HCT116 (cell line): ENCODE measurements at regions not wholly inside any gene's neighbourhood (a gene's known extent, or its start where the extent isn't known, plus 50 kb on each side); places are given as distances from the start of the nearest gene placed in this dataset.

Source experiments
- ATAC-seq: fragments of 200-7000 bp; cut with Tn5 transposase; 2 replicates; pipeline ENCODE4 v1.9.1; 2020; ENCODE audit warnings: mild to moderate bottlenecking, moderate library complexity
- BruUV-seq: library from RNA; stranded (reverse); fragments of 400-500 nt; replicated peaks from 2 replicates; lab custom pipeline; 2021; lab: Mats Ljungman, UMichigan
- CTCF ChIA-PET: fragments of 300-600 bp; sonication (Branson Sonifier 250); formaldehyde crosslinking; loops from one replicate; lab custom pipeline; 2021; ENCODE audit warnings: antibody characterized with exemption; lab: Charles Lee
- POLR2A ChIA-PET: fragments of 300-600, 350-600 bp; sonication (Branson Sonifier 250); formaldehyde crosslinking; loops from one replicate; lab custom pipeline; 2021; ENCODE audit warnings: antibody characterized with exemption; lab: Charles Lee
- RAD21 ChIA-PET, 2 experiments: fragments of 300-600 bp; sonication (Branson Sonifier 250); formaldehyde crosslinking; loops; one replicate each; lab custom pipeline; 2023; ENCODE audit warnings: low total read pairs in 2 of 2; ENCODE audit not compliant: uncharacterized antibody in 2 of 2, unreplicated experiment in 2 of 2, low non-redundant PET in 1 of 2; lab: Charles Lee
- DNase-seq: peaks from one replicate; pipeline ENCODE4 v3.0.0-alpha.2; 2010; ENCODE audit warnings: low read depth, low spot score
- H2AFZ ChIP-seq: fragments of 200-600 bp; shearing (Covaris generic), sonication (generic); 2 replicates; pipeline ENCODE4 v1.6.1; 2017; ENCODE audit warnings: low read depth, mixed run types, mixed read lengths, antibody characterized with exemption, low read length; ENCODE audit not compliant: poor library complexity, severe bottlenecking
- H3K27ac ChIP-seq: 2 replicates; pipeline ENCODE4 v1.5.1; 2012; ENCODE audit warnings: low read depth, low read length
- H3K27me3 ChIP-seq: fragments of 200-600 bp; sonication (generic); 2 replicates; pipeline ENCODE4 v1.6.1; 2016; ENCODE audit warnings: mixed run types, low read length, mixed read lengths; ENCODE audit not compliant: insufficient read depth
- H3K36me3 ChIP-seq, 2 experiments: fragments of 200-500 bp in 1 of 2; fragments of 200-600 bp in 1 of 2; sonication (Bioruptor generic) in 1 of 2; sonication (generic) in 1 of 2; 2 replicates each; pipeline versions ENCODE4 v1.5.1 to v1.6.1; 2014 to 2016; ENCODE audit warnings: low read length in 2 of 2, inconsistent platforms in 1 of 2, mixed read lengths in 1 of 2, mixed run types in 1 of 2; ENCODE audit not compliant: insufficient read depth in 2 of 2, control insufficient read depth in 1 of 2
- H3K4me1 ChIP-seq, 2 experiments: fragments of 200-600 bp in 1 of 2; sonication (generic) in 1 of 2; 2 replicates each; pipeline versions ENCODE4 v1.5.1 to v1.6.1; 2012 to 2017; ENCODE audit warnings: low read length in 2 of 2, inconsistent platforms in 1 of 2, mild to moderate bottlenecking in 1 of 2, mixed read lengths in 1 of 2, mixed run types in 1 of 2, moderate library complexity in 1 of 2; ENCODE audit not compliant: insufficient read depth in 2 of 2, control insufficient read depth in 1 of 2
- H3K4me2 ChIP-seq: fragments of 200-600 bp; sonication (generic); 2 replicates; pipeline ENCODE4 v1.6.1; 2017; ENCODE audit warnings: mixed run types, low read length, mixed read lengths
- H3K4me3 ChIP-seq, 2 experiments: fragments of 200-600 bp in 1 of 2; sonication (generic) in 1 of 2; replicated peaks in 1 of 2; 2 replicates each; pipeline ENCODE4 v1.5.1; 2011 to 2016; ENCODE audit warnings: low read length in 2 of 2, control low read depth in 1 of 2, low read depth in 1 of 2, mild to moderate bottlenecking in 1 of 2, mixed read lengths in 1 of 2, mixed run types in 1 of 2
- H3K79me2 ChIP-seq: fragments of 200-600 bp; sonication (generic); 2 replicates; pipeline ENCODE4 v1.6.1; 2017; ENCODE audit warnings: mild to moderate bottlenecking, mixed run types, low read length, moderate library complexity, mixed read lengths; ENCODE audit not compliant: insufficient read depth
- H3K9ac ChIP-seq: fragments of 200-600 bp; sonication (generic); 2 replicates; pipeline ENCODE4 v1.6.1; 2016; ENCODE audit warnings: low read length, mixed read lengths
- H3K9me2 ChIP-seq: fragments of 200-600 bp; sonication (generic), shearing (Covaris generic); 2 replicates; pipeline ENCODE4 v1.6.1; 2017; ENCODE audit warnings: mixed run types, mild to moderate bottlenecking, moderate library complexity; ENCODE audit not compliant: insufficient read depth
- H3K9me3 ChIP-seq, 2 experiments: fragments of 200-500 bp in 1 of 2; fragments of 200-600 bp in 1 of 2; sonication (Bioruptor generic) in 1 of 2; sonication (generic) in 1 of 2; 2 replicates each; pipeline ENCODE4 v1.6.1; 2014 to 2017; ENCODE audit warnings: low read length in 2 of 2, mixed read lengths in 2 of 2, inconsistent platforms in 1 of 2, low read depth in 1 of 2, mild to moderate bottlenecking in 1 of 2, mixed run types in 1 of 2, moderate library complexity in 1 of 2; ENCODE audit not compliant: control insufficient read depth in 1 of 2, insufficient read depth in 1 of 2
- H4K20me1 ChIP-seq: fragments of 200-600 bp; sonication (generic), shearing (Covaris generic); 2 replicates; pipeline ENCODE4 v1.6.1; 2017; ENCODE audit warnings: mixed run types, mild to moderate bottlenecking, moderate library complexity; ENCODE audit not compliant: insufficient read depth
- ATF3 ChIP-seq: IDR thresholded peaks from 2 replicates; pipeline ENCODE4 v1.6.1; 2012
- CBX3 ChIP-seq: IDR thresholded peaks from 2 replicates; pipeline ENCODE4 v1.6.1; 2012; ENCODE audit warnings: low read depth
- ELF1 ChIP-seq: IDR thresholded peaks from 2 replicates; pipeline ENCODE4 v1.6.1; 2012; ENCODE audit warnings: low read depth, borderline replicate concordance
- EZH2phosphoT487 ChIP-seq: fragments of 200-600 bp; IDR thresholded peaks from 2 replicates; pipeline ENCODE4 v1.6.1; 2018; ENCODE audit warnings: antibody characterized with exemption, borderline replicate concordance
- FOSL1 ChIP-seq: IDR thresholded peaks from 2 replicates; pipeline ENCODE4 v1.6.1; 2012; ENCODE audit warnings: low read depth
- POLR2A ChIP-seq: IDR thresholded peaks from 2 replicates; pipeline ENCODE4 v1.7.0; 2011; ENCODE audit warnings: borderline replicate concordance; ENCODE audit not compliant: insufficient read depth, insufficient read length; ENCODE audit errors: extremely low read depth
- REST ChIP-seq: IDR thresholded peaks from 2 replicates; pipeline ENCODE4 v1.6.1; 2012; ENCODE audit warnings: low read depth
- SIN3A ChIP-seq: IDR thresholded peaks from 2 replicates; pipeline ENCODE4 v1.6.1; 2012; ENCODE audit warnings: low read depth
- SRF ChIP-seq: IDR thresholded peaks from 2 replicates; pipeline ENCODE4 v1.6.1; 2012; ENCODE audit warnings: low read depth
- TCF7L2 ChIP-seq: IDR thresholded peaks from 2 replicates; pipeline ENCODE4 v1.7.0; 2011; ENCODE audit warnings: borderline replicate concordance, inconsistent platforms; ENCODE audit not compliant: insufficient read depth, insufficient read length; ENCODE audit errors: extremely low read depth
- YY1 ChIP-seq: IDR thresholded peaks from 2 replicates; pipeline ENCODE4 v1.6.1; 2011; ENCODE audit warnings: low read length, low read depth, moderate library complexity, mild to moderate bottlenecking; ENCODE audit not compliant: insufficient replicate concordance; ENCODE audit errors: extremely low read depth
- ZNF274 ChIP-seq: fragments of 200-500 bp; sonication (Bioruptor generic); IDR thresholded peaks from 2 replicates; pipeline ENCODE4 v1.6.1; 2014; ENCODE audit warnings: mild to moderate bottlenecking, low read depth, low read length, inconsistent platforms
- intact Hi-C: fragments of 100-400 bp; cut with micrococcal nuclease; formaldehyde crosslinking; loops from 2 replicates; pipeline ENCODE4 v1.10.0; 2022
- TF ChIP-seq, protein P1 (sequence below): IDR thresholded peaks from 2 replicates; pipeline ENCODE4 v1.6.1; 2012
- TF ChIP-seq, protein P2 (sequence below), 3 experiments: fragments of 200-600 bp in 1 of 3; sonication (generic) in 1 of 3; IDR thresholded peaks in 2 of 3; conservative IDR thresholded peaks in 1 of 3; 2 replicates each; pipeline ENCODE4 v1.5.1; 2012 to 2017; ENCODE audit warnings: low read depth in 2 of 3, low read length in 2 of 3, antibody characterized with exemption in 1 of 3, borderline replicate concordance in 1 of 3, control low read depth in 1 of 3, mild to moderate bottlenecking in 1 of 3, mixed read lengths in 1 of 3, mixed run types in 1 of 3, moderate library complexity in 1 of 3; ENCODE audit not compliant: insufficient read depth in 1 of 3

DNA sequence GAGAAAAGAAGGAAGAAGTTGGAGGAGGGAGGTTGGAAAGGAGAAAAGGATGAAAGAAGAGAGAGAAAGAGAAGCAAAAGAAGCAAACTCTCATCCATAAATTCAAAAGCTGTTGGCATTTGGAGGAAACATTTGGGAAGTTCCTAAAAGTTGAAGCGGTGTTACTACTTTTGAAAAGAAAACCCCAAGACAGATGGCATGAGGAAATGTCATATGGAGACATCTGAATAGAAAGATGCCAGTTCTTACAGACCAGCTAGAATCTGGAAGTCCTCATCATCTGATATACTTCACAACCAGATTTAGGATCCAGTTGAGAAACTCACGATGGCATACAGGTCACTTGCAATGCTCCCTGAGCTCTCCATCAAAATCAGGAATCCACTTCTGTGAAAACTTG is 86.9 kb downstream of the RAP2A start (continued):
- no peak for TF ChIP-seq REST
- TF ChIP-seq ZNF274: no peak
- TF ChIP-seq SIN3A: no peak
- no peak for TF ChIP-seq ELF1
- no peak for TF ChIP-seq EZH2phosphoT487
- no peak for TF ChIP-seq CBX3
- TF ChIP-seq FOSL1: no peak
- no peak for TF ChIP-seq SRF
- TF ChIP-seq, all 23 proteins: peak for 0

GRCh38 chr13:97521726-97522125 is 87.8 kb downstream of the RAP2A start:
- Histone ChIP-seq H2AFZ (no peak overlapping the region), H3K9ac (no peak overlapping the region), H4K20me1 (no peaks in the 10 kb centered on the region), H3K4me3 (no peak overlapping the region), H3K9me3 (no peaks in the 10 kb centered on the region), H3K27ac (no peak overlapping the region), H3K9me2 (no peaks in the 10 kb centered on the region), H3K4me2 (no peak overlapping the region), H3K79me2 (no peaks in the 10 kb centered on the region), H3K27me3 (no peaks in the 10 kb centered on the region)
- DNase-seq: no peak
- no TSS peak for BruUV-seq
- no peak for ATAC-seq
- CTCF ChIA-PET: no interaction called here
- intact Hi-C loops: no loop called here
- TF ChIP-seq, protein P1, sequence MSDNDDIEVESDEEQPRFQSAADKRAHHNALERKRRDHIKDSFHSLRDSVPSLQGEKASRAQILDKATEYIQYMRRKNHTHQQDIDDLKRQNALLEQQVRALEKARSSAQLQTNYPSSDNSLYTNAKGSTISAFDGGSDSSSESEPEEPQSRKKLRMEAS: no peak
- TF ChIP-seq ATF3 (no peak), TCF7L2 (no peak), EZH2phosphoT487 (no peak), YY1 (no peak), POLR2A (no peak)
- TF ChIP-seq, protein P2, sequence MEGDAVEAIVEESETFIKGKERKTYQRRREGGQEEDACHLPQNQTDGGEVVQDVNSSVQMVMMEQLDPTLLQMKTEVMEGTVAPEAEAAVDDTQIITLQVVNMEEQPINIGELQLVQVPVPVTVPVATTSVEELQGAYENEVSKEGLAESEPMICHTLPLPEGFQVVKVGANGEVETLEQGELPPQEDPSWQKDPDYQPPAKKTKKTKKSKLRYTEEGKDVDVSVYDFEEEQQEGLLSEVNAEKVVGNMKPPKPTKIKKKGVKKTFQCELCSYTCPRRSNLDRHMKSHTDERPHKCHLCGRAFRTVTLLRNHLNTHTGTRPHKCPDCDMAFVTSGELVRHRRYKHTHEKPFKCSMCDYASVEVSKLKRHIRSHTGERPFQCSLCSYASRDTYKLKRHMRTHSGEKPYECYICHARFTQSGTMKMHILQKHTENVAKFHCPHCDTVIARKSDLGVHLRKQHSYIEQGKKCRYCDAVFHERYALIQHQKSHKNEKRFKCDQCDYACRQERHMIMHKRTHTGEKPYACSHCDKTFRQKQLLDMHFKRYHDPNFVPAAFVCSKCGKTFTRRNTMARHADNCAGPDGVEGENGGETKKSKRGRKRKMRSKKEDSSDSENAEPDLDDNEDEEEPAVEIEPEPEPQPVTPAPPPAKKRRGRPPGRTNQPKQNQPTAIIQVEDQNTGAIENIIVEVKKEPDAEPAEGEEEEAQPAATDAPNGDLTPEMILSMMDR (IDR thresholded peaks at IDR 0.05 in 2 of 3, conservative IDR thresholded peaks at IDR 0.05 in 1 of 3; ENCODE audit: borderline replicate concordance in 1 of 3, insufficient read depth in 1 of 3, low read depth in 2 of 3, low read length in 2 of 3): no peak
- TF ChIP-seq, all 23 proteins: peak for 0
- ChIA-PET RAD21 (no interaction called here), POLR2A (no interaction called here)
- Histone ChIP-seq H3K4me1 (no peaks in the 10 kb centered on the region), H3K36me3 (no peaks in the 10 kb centered on the region)
